NOMO-1 (cell line): ENCODE measurements at regions not wholly inside any gene's neighbourhood (a gene's known extent, or its start where the extent isn't known, plus 50 kb on each side); places are given as distances from the start of the nearest gene placed in this dataset.
"Not testable (repeated sequence)": the region's sequence is repeated elsewhere in the genome, so short reads cannot be mapped to it uniquely, and the experiment has no call there.

Experiments
- DNase-seq, 2 experiments: peaks; one replicate each; lab custom pipeline; 2025; ENCODE audit not compliant: unreplicated experiment in 2 of 2; lab: John Stamatoyannopoulos, UW

DNA sequence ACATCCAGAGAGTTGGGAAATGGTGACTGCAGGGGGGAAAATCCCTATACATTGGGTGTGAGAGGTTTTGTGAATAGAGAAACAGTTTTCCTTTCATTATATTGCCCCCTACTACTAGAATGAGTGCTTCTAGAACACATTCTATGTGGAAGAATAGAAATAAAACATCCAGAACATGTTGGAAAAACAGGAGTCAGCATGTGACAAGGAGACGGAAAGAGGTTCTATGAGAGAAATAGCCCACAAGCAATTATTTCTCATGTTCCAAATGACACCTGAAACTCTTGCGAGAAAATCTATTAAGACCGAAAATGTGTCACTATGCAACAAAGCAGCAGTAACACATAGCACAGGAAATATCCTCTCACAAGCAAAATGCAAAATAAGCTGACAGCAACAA lies 202.7 kb upstream of the SPOPL start:
- no peak for DNase-seq

DNA sequence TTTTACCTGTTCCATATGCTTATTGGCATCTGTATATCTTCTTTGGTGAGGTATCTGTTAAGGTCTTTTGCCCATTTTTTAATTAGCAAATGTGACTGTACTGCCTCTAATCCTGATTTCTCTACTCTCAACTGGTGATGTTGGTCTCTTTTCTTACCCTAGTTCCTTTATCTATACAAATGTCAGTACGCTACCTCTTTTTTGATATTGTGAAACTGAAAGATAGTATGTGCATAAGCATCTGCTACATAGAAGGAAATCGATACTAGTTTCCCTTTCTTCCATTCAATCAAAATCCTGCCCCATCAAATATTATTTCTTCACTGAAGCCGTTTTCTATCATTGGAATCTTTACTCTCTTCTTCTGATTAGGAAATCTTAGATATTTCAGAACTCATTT lies 194.9 kb upstream of the SPOPL start:
- DNase-seq: no peak

DNA sequence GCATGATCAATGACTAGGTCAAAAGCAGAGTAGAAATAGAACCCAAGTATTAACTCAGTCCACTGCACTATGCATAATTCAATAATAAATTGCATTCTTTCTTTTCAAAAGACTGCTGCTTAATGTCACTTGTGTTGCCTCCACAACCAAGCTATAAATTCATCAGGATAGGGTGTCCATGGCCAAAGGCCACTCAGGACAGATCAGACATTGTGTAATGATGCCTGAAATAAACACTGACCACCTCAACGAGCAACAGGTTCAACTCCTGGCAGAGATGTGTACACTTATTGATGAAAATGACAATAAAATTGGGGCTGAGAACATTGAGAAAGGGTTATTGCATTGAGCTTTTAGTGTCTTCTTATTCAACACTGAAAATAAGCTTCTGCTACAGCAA lies 194.5 kb upstream of the SPOPL start:
- no peak for DNase-seq

DNA sequence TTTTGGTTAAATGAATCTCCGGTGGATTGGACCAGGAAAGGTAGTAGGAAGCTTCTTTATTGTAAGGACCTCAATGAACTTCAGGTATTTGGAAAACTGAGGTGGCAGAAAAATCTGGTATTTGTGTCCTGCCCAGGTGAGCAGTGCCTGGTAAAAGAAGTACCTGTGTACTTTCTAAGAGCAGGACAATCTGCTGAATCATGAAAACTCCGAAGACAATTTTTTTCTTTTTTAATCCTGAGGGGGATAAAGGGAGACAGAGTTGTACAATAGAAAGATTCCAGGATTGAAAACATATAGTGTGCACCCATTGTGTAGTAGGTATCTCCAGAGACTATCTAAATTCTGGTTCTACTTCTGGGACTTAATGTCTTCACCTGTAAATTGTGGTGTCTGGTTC lies 191.8 kb upstream of the SPOPL start:
- no peak for DNase-seq

DNA sequence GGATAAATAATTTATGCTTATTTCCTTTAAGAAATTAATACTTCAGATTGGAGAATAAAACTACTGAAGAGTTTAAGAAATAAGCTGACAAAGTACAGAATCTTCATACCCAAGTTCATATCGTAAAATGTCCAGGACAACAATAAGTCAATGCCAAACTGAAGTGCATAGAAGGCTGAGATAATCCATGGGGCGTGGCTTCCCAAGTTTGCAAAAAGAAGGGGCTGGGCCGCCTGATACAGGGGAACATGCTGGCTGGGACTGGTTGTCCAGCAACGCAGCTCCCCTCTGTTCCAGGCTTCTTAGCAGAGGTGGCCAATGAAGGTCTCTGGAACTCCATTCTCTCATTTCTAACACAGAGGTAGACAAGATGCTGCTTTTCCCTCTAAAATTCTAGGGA lies 189.5 kb upstream of the SPOPL start:
- DNase-seq: no peak

DNA sequence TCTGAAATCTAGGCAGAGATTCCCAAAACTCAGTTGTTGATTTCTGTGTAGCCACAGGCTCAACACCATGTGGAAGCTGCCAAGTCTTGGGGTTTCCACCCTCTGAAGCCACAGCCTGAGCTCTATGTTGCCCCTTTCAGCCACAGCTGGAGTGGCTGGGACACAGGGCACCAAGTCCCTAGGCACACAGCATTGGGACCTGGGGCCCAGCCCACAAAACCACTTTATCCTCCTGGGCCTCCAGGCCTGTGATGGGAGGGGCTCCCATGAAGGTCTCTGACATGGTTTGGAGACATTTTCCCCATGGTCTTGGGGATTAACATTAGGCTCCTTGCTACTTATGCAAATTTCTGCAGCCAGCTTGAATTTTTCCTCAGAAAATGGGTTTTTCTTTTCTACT lies 186.0 kb upstream of the SPOPL start:
- DNase-seq: not testable (repeated sequence)

DNA sequence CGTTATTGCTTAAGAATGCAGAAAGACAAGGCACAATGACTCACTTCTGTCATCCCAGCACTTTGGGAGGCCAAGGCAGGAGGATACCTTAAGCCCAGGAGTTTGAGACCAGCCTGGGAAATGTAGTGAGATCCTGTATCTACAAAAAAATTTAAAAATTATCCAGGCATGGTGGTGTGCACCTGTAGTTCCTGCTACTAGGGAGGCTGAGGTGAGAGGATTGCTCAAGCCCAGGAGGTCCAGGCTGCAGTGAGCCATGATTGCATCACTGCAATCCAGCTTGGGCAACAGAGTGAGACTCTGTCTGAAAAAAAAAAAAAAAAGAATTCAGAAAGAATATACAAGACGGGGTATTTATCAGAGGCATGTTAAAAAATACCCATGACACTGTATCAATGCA lies 182.0 kb upstream of the SPOPL start:
- DNase-seq: no peak

DNA sequence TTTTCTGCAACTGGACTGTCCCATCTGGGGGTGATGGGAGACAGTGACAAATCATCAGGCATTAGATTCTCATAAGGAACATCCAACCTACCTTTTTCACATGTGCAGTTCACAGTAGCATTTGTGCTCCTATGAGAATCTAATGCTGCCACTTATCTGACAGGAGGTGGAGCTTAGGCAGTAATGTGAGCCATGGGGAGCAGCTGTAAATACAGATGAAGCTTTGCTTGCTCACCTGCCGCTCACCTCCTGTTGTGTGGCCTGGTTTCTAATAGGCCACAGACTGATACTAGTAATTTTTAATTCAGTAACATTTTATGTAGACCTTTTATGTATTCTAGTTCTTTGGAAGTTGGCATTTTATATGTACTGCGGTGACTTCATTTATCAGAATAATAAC lies 180.1 kb upstream of the SPOPL start:
- no peak for DNase-seq

DNA sequence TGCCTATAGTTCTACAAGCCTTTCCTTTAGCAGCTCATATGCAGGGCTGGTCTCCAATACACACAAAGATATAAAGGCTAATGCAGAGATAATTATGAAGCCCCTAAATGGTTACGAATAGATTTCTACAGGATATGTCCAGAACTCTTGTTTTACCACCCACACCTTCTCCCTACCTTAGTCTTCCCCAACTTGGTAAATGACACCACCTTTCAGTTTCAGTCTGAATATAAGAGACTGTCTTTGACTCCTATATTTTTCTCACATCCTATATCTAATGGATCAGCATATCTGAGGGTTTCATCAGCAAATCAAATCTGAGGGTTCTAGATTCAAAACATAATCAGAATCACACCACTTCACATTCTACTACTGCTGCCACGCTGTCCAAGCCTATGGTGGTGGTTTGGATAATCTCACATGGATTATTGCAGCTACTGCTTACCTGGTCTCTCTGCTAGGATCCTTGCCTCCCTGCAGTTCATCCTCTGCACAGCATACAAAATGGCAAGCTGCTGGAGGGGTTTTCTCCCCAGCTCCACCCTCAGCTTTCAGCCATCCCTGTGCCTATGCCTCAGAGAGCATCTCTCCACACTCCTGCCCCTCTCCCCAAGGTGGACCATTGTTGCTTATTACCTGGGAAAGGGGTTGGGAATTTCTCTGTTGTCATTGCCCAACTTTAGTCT lies 178.0 kb upstream of the SPOPL start:
- DNase-seq: no peak

DNA sequence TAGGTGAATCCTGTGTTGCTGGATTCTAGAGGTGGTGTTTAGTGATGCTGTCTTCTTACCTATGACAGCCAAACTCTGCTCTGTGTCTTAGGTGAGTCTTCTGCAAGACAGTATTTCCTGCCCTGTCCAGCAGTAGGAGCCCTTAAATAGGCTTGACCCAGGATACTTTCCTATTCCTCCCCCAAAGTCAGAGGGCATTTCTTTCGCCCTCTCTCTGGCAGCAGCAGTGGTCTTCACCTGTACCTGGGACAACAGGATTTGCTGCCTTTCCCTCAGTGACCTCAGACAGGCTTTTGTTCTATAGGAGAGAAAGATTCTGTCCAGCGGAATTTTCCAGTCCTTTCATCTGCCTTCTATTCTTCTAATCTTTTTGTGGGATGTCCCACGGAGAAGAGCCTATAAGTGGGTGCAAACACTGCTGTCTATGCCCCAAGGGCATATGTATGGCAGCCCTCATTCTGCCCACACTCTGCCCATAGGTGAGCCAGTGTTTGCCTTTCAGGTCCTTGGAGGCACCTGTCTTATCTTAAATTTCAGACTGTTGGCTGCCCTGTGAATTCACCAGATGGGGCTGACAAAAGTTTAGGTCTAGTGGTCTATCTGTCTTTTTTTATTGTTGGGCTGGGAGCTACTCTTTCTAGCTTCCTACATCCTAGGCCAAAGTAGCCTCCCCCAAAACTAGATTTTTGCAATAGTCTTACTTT lies 177.3 kb upstream of the SPOPL start:
- DNase-seq: no peak

DNA sequence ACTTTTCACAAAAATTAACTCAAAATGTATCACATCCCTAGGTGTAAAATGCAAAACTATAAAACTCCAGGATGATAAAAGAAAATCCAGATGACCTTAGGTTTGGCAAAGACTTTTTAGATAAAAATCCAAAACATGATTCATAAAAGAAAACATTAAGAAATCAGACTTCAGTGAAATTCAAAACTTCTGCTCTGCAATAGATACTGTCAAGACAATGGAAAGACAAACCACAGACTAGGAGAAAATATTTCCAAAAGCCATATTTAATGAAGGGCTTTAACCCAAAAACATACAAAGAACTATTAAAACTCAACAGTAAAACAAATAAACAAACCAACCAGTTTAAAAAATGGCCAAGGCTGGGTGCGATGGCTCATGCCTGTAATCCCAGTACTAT lies 173.6 kb upstream of the SPOPL start:
- DNase-seq: no peak

DNA sequence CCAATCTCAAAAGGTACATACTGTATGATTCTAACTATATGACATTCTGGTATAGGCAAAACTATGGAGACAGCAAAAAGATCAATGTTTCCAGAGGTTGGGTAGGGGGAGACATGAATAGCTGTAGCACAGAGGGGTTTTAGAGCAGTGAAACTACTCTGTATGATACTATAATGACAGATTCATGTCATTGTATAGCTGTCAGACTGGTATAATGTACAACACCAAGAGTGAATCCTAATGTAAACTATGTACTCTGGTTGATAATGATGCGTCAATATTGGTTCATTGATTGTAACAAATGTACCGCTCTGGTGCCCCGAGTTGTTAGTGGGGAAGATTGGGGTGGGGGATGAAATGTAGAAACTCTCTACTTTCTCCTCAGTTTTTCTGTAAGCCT lies 172.4 kb upstream of the SPOPL start:
- DNase-seq: no peak

DNA sequence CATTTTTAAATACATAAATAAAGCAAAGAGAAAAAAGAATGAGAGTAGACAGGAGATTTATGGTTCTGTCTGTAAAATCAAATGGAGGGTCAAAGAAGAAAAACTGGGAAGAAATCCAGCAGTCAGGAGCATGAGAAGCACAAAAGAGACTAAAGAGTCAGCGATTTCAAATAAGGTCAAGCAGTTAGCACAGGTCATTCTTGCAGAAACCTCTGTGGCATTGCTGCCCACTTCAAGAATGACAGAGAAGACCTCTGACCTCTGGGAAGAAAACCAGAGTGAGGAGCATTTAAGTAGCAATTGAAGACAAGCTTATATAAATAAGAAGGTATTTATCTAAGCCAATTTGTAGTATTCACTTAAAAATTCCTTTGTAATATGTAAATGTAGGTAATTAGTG lies 172.0 kb upstream of the SPOPL start:
- DNase-seq: no peak

DNA sequence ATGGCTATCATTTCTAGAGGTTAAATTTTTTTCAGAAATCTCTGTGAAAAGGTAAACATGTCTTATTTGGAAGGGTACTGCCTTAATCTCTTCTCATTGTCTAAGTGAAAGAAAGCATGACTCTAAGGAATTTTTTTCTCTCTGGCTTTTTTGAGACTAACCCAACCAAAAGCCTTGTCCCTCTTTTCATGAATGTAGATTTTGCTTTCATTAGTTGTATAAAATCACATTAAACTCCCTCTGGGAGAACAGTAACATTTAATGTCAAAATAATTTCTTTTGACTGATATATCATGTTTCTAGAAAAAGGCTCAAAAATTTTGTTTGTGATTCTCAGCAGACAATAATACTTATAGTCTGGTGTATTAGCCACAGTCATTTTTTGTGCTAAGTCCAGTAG lies 168.4 kb upstream of the SPOPL start:
- no peak for DNase-seq

DNA sequence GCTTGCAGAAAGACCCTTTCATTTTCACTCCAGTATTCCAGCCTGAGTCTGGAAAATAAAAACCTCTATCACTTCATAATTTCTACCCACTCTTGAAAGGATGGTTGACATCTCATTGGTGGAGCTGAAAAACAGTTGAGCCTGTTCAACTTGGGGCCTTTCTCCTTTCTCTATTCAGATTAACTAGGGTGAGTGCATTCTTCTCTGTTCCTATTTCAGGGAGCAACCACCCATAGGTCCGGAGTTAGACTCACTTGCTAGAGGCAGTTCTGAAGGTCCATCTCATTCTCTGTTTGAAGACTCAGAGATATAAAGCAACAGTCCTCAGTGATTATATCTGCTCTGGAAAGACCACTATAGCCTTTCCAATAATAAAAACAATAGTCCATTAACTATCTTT lies 167.9 kb upstream of the SPOPL start:
- no peak for DNase-seq

DNA sequence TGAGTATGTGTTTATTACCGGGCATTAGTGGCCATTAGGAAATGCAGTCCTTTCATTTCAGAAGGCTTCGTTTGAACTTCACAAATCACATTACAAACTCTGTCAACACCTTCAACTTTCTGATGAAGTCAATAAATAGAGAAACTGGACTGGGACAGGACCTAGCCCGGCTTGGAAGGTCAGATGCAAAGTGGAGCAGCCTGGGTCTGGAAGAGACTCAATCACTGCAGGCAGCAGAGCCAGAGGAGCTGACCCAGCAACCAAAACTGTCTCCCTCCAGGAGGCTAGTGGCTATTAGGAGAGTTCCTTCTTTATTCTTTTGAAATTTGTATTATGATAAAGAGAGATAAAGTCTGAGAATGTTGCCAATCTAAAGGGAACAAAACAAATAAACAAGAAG lies 167.2 kb upstream of the SPOPL start:
- DNase-seq: no peak

DNA sequence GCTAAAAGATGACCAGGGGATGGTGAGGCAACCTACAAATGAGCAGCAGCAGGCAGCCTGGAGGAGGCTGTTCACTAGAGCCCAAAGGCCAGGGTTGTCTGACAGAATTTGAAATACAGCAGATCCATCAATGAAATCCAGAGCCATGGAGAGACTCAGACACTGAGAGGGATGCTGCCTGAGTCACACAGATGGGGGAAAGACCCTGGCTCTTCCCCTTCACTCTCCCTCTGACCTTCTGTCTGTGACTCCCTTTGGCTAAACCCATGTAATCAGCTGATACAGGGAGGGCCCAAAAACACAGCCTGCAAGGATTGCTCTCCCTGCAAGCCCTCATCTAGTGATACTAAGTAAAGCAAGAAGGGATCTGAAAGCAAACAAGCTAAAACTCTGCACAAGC lies 166.5 kb upstream of the SPOPL start:
- no peak for DNase-seq

DNA sequence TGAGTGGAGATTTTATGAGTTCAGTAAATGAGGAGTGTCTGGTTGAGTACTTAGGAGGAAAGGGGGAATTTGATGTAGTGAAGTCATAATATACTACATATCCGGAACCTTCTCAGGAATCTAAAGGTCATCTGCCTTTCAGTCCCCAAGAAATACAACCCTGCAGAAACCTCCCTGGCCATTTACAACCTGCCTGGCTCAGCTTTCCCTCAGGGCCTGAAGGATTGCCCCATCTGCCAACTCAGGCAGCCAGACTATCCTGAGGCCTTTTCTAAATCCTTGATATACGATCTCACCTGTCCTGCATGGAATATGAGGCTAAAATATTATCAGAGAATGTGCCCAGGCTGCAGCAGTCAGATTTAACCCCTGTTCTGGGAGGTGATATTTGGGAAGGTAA lies 165.4 kb upstream of the SPOPL start:
- DNase-seq: no peak

DNA sequence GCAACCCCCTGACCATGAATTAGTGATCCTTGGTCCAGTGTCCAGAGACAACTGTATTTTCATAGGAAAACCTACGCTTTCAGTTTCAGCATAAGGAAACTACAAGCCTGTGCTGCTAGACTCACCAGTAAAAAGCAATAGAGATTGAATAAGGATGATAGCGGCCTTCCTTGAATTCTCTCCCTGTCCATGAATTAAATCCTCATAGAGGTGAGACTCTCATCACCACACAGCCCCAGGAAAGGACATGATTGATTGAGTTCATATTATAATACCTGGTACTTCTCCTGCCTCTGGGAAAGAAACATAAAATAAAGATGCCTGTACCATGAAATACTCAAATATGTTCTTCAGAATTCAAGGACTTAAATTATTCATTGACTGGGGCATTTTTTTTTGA lies 146.3 kb upstream of the SPOPL start:
- DNase-seq: no peak

DNA sequence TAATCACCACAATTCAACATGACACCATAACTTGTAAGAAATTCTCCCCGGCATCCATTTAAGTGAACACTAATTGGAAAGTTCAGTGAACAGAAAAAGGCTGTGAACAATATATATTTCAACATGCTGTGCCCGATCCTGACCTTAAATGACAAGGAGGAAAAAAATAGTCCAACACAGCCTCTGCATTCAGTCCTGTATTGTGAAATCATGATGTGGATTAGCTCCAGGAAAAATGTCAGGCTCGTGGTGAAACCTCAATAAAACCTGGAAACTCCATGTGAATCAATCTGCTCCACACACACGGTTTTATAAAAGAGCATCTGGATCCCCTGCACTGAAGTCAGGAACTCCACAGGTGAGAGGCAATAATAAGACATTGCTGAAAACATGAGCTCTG lies 145.4 kb upstream of the SPOPL start:
- no peak for DNase-seq

DNA sequence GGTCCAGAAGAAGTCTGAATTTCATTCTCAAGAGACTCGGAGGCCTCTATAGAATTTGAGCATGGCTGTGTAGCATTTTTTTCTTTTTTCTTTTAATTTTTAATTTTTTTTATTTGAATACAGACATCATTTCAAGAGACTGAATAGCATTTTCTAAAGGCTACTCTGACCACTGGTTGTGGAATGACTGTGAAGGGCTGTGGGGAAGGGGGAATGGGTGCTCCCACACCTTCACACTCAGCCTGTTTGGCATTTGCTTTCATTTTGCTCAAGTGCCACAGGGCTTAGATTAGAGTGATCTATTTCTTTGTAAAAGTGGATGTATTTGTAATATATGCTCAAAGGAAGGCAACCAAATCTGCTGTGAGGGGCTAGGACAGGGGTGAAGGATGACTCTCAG lies 142.0 kb upstream of the SPOPL start:
- no peak for DNase-seq

DNA sequence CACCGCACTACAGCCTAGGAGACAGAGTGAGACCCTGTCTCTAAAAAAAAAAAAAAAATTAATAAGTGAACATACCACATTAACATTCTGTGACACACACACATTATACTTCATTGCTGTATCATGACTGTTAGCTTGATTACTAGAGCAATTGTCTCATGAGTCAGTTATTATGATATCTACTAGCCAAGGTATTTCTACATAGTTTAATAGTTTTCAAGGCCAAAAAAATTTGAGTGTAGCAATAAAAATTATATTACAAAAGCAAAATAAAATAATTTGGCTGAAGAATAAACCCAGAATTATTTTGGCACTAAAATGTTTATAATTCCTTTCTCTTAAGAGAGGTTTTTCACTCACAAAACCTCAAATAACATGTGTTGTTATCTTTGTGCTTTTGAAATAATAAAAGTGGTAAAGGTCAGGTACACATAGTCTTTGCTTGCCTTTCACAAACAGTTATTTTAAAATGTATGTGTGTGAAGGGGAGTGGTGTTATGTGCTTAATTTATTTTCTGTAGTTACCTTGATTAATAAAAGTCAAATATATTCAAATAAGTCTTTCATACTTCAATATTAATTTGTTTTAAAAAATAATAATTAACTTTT lies 136.9 kb upstream of the SPOPL start:
- DNase-seq: no peak
